Effector memory CD8-positive, alpha-beta T cell (primary cell): ENCODE measurements at regions not wholly inside any gene's neighbourhood (a gene's known extent, or its start where the extent isn't known, plus 50 kb on each side); places are given as distances from the start of the nearest gene placed in this dataset.
"Not testable (repeated sequence)": the region's sequence is repeated elsewhere in the genome, so short reads cannot be mapped to it uniquely, and the experiment has no call there.

Experiments used
- ATAC-seq: fragments of 150-1000 bp; cut with Tn5 transposase; replicated peaks from 2 replicates; pipeline ENCODE4 v1.10.0; 2021; ENCODE audit warnings: mild to moderate bottlenecking, moderate library complexity
- DNase-seq, 3 experiments: peaks; one replicate each; pipeline ENCODE4 v3.0.0; 2021
- H3K27ac Mint-ChIP-seq, 2 donors: one replicate each; pipeline ENCODE4 v1.8.0; 2022; ENCODE audit warnings: mild to moderate bottlenecking in 2 of 2, mixed read lengths in 2 of 2, moderate library complexity in 2 of 2
- H3K27me3 Mint-ChIP-seq, 2 donors: one replicate each; pipeline ENCODE4 v1.8.0; 2022; ENCODE audit warnings: mixed read lengths in 2 of 2
- H3K36me3 Mint-ChIP-seq: one replicate; pipeline ENCODE4 v1.8.0; 2022; ENCODE audit warnings: mild to moderate bottlenecking, moderate library complexity, mixed read lengths; ENCODE audit not compliant: insufficient read depth
- H3K4me1 Mint-ChIP-seq, 2 donors: one replicate each; pipeline ENCODE4 v1.8.0; 2022; ENCODE audit warnings: low read depth in 2 of 2, mixed read lengths in 2 of 2
- H3K4me3 Mint-ChIP-seq, 2 donors: one replicate each; pipeline ENCODE4 v1.8.0; 2022; ENCODE audit warnings: mild to moderate bottlenecking in 2 of 2, mixed read lengths in 2 of 2, moderate library complexity in 2 of 2
- H3K9me3 Mint-ChIP-seq, 2 donors: one replicate each; pipeline ENCODE4 v1.8.0; 2022; ENCODE audit warnings: mixed read lengths in 2 of 2

- DNase-seq (no peak), ATAC-seq (no peak)
- H3K27me3 Mint-ChIP-seq: peaks cover 20 to 44% of the 10 kb centered on the region in 2 donors
- H3K9me3 Mint-ChIP-seq: peaks cover 6% of the 10 kb centered on the region in 2 donors
- H3K27ac Mint-ChIP-seq: no peak overlapping the region
- no peaks in the 10 kb centered on the region for H3K36me3 Mint-ChIP-seq
- no peak overlapping the region for H3K4me3 Mint-ChIP-seq
- no peaks in the 10 kb centered on the region for H3K4me1 Mint-ChIP-seq
Observed at GRCh38 chr2:238512247-238512867, 85.6 kb downstream of the ASB1 start.

GRCh38 chr2:238513346-238513745 is 86.6 kb downstream of the ASB1 start:
- Mint-ChIP-seq H3K27ac (no peak overlapping the region), H3K4me3 (no peak overlapping the region), H3K27me3 (peaks cover 14 to 35% of the 10 kb centered on the region in 2 donors), H3K9me3 (peaks cover 6 to 9% of the 10 kb centered on the region in 2 donors), H3K36me3 (no peaks in the 10 kb centered on the region), H3K4me1 (no peaks in the 10 kb centered on the region)
- ATAC-seq (no peak), DNase-seq (no peak)

GRCh38 chr2:238514024-238514423 is 87.3 kb downstream of the ASB1 start:
- H3K36me3 Mint-ChIP-seq, H3K27ac Mint-ChIP-seq, H3K4me3 Mint-ChIP-seq, H3K9me3 Mint-ChIP-seq, DNase-seq, H3K4me1 Mint-ChIP-seq, ATAC-seq: not testable (repeated sequence)
- H3K27me3 Mint-ChIP-seq: peaks cover 8 to 28% of the 10 kb centered on the region in 2 donors

- H3K4me1 Mint-ChIP-seq: no peaks in the 10 kb centered on the region
- H3K36me3 Mint-ChIP-seq: no peaks in the 10 kb centered on the region
Observed at GRCh38 chr2:238515377-238515776, 88.7 kb downstream of the ASB1 start.

GRCh38 chr2:238517209-238517608 is 90.5 kb downstream of the ASB1 start:
- Mint-ChIP-seq H3K4me1 (no peaks in the 10 kb centered on the region), H3K27ac (no peak overlapping the region), H3K9me3 (peaks cover 6 to 9% of the 10 kb centered on the region in 2 donors), H3K36me3 (no peaks in the 10 kb centered on the region), H3K27me3 (peaks cover 0 to 1% of the 10 kb centered on the region in 2 donors), H3K4me3 (no peak overlapping the region)
- DNase-seq (no peak), ATAC-seq (no peak)

More at GRCh38 chr2:238515377-238515776, 88.7 kb downstream of the ASB1 start:
- Mint-ChIP-seq H3K27ac (no peak overlapping the region), H3K4me3 (no peak overlapping the region), H3K9me3 (peaks cover 6 to 9% of the 10 kb centered on the region in 2 donors), H3K27me3 (peaks cover 0 to 18% of the 10 kb centered on the region in 2 donors)
- DNase-seq (no peak), ATAC-seq (no peak)

GRCh38 chr2:238518172-238518820 is 91.6 kb downstream of the ASB1 start:
- peaks cover 3% of the 10 kb centered on the region for H3K36me3 Mint-ChIP-seq
- no peaks in the 10 kb centered on the region for H3K4me1 Mint-ChIP-seq

GRCh38 chr2:238518821-238519186 is 92.1 kb downstream of the ASB1 start:
- Mint-ChIP-seq H3K27me3 (peaks cover 0 to 1% of the 10 kb centered on the region in 2 donors), H3K4me1 (no peaks in the 10 kb centered on the region), H3K9me3 (peaks cover 6 to 12% of the 10 kb centered on the region in 2 donors), H3K4me3 (no peak overlapping the region), H3K27ac (no peak overlapping the region), H3K36me3 (peaks cover 3% of the 10 kb centered on the region)
- DNase-seq (no peak), ATAC-seq (no peak)

More at GRCh38 chr2:238518172-238518820, 91.6 kb downstream of the ASB1 start:
- H3K27ac Mint-ChIP-seq: no peak overlapping the region
- peaks cover 6 to 12% of the 10 kb centered on the region in 2 donors for H3K9me3 Mint-ChIP-seq
- ATAC-seq (no peak), DNase-seq (no peak)
- no peaks in the 10 kb centered on the region for H3K27me3 Mint-ChIP-seq
- H3K4me3 Mint-ChIP-seq: no peak overlapping the region

- Mint-ChIP-seq H3K27me3 (peaks cover 3 to 16% of the 10 kb centered on the region in 2 donors), H3K36me3 (peaks cover 3% of the 10 kb centered on the region), H3K9me3 (peaks cover 6 to 11% of the 10 kb centered on the region in 2 donors), H3K4me1 (no peaks in the 10 kb centered on the region), H3K4me3 (no peak overlapping the region), H3K27ac (no peak overlapping the region)
- ATAC-seq: no peak
- DNase-seq: no peak
Observed at GRCh38 chr2:238520359-238520886, 93.7 kb downstream of the ASB1 start.

- peaks cover 9 to 20% of the 10 kb centered on the region in 2 donors for H3K27me3 Mint-ChIP-seq
- no peak overlapping the region for H3K27ac Mint-ChIP-seq
- DNase-seq: no peak
- H3K9me3 Mint-ChIP-seq: peaks cover 6 to 11% of the 10 kb centered on the region in 2 donors
- H3K4me3 Mint-ChIP-seq: no peak overlapping the region
- peaks cover 3% of the 10 kb centered on the region for H3K36me3 Mint-ChIP-seq
- no peak for ATAC-seq
- no peaks in the 10 kb centered on the region for H3K4me1 Mint-ChIP-seq
Observed at GRCh38 chr2:238521002-238521401, 94.3 kb downstream of the ASB1 start.

- DNase-seq: no peak
- Mint-ChIP-seq H3K9me3 (peaks cover 0 to 6% of the 10 kb centered on the region in 2 donors), H3K27ac (no peak overlapping the region)
Observed at GRCh38 chr2:238521870-238522269, 95.1 kb downstream of the ASB1 start.

GRCh38 chr2:238523158-238524110 is 96.7 kb downstream of the ASB1 start:
- DNase-seq: no peak
- Mint-ChIP-seq H3K4me3 (no peak overlapping the region), H3K9me3 (peaks cover 0 to 4% of the 10 kb centered on the region in 2 donors), H3K27me3 (peaks cover 30 to 36% of the 10 kb centered on the region in 2 donors), H3K36me3 (peaks cover 3% of the 10 kb centered on the region), H3K27ac (no peak overlapping the region), H3K4me1 (no peaks in the 10 kb centered on the region)
- ATAC-seq: no peak

More at GRCh38 chr2:238521870-238522269, 95.1 kb downstream of the ASB1 start:
- peaks cover 15 to 22% of the 10 kb centered on the region in 2 donors for H3K27me3 Mint-ChIP-seq
- no peaks in the 10 kb centered on the region for H3K4me1 Mint-ChIP-seq
- H3K36me3 Mint-ChIP-seq: peaks cover 3% of the 10 kb centered on the region
- no peak for ATAC-seq
- H3K4me3 Mint-ChIP-seq: no peak overlapping the region

GRCh38 chr2:238524426-238524983 is 97.8 kb downstream of the ASB1 start:
- H3K36me3 Mint-ChIP-seq: peaks cover 3% of the 10 kb centered on the region
- H3K4me3 Mint-ChIP-seq: no peak overlapping the region
- DNase-seq: no peak
- H3K4me1 Mint-ChIP-seq: no peaks in the 10 kb centered on the region
- peaks cover 30 to 36% of the 10 kb centered on the region in 2 donors for H3K27me3 Mint-ChIP-seq
- peaks cover 0 to 4% of the 10 kb centered on the region in 2 donors for H3K9me3 Mint-ChIP-seq
- no peak for ATAC-seq
- no peak overlapping the region for H3K27ac Mint-ChIP-seq

GRCh38 chr2:238525990-238526389 is 99.3 kb downstream of the ASB1 start:
- H3K36me3 Mint-ChIP-seq: peaks cover 3% of the 10 kb centered on the region
- H3K4me1 Mint-ChIP-seq: no peaks in the 10 kb centered on the region
- no peak overlapping the region for H3K27ac Mint-ChIP-seq
- DNase-seq (no peak), ATAC-seq (no peak)
- peaks cover 0 to 4% of the 10 kb centered on the region in 2 donors for H3K9me3 Mint-ChIP-seq
- peaks cover 30 to 36% of the 10 kb centered on the region in 2 donors for H3K27me3 Mint-ChIP-seq
- H3K4me3 Mint-ChIP-seq: no peak overlapping the region
